PC-9 (cell line): ENCODE measurements at regions not wholly inside any gene's neighbourhood (a gene's known extent, or its start where the extent isn't known, plus 50 kb on each side); places are given as distances from the start of the nearest gene placed in this dataset.

Experiments used
- BruUV-seq: library from RNA; stranded (reverse); fragments of 400-500 nt; replicated peaks from 2 replicates; lab custom pipeline; 2021; lab: Mats Ljungman, UMichigan
- CTCF ChIA-PET: fragments of 300-600 bp; sonication (Branson Sonifier 250); formaldehyde crosslinking; loops from one replicate; lab custom pipeline; 2022; ENCODE audit warnings: antibody characterized with exemption; lab: Charles Lee
- POLR2A ChIA-PET: fragments of 300-600 bp; sonication (Branson Sonifier 250); formaldehyde crosslinking; loops from one replicate; lab custom pipeline; 2022; ENCODE audit warnings: antibody characterized with exemption; ENCODE audit not compliant: unreplicated experiment; lab: Charles Lee
- DNase-seq, 2 experiments: peaks; one replicate each; pipeline versions ENCODE4 v3.0.0 to v3.0.0-alpha.2; 2015 to 2022; ENCODE audit warnings: mixed read lengths in 1 of 2
- H2AFZ ChIP-seq: fragments of 200-600 bp; sonication (generic); 2 replicates; pipeline ENCODE4 v1.8.1; 2017; ENCODE audit warnings: antibody characterized with exemption
- H3F3A ChIP-seq: fragments of 200-600 bp; sonication (generic); 2 replicates; pipeline ENCODE4 v1.8.1; 2017; ENCODE audit warnings: antibody characterized with exemption, mild to moderate bottlenecking, low read depth; ENCODE audit not compliant: insufficient read depth
- H3K27ac ChIP-seq: fragments of 200-600 bp; sonication (generic); 2 replicates; pipeline ENCODE4 v1.6.1; 2016; ENCODE audit warnings: mixed run types
- H3K27me3 ChIP-seq: fragments of 200-600 bp; sonication (generic); 2 replicates; pipeline ENCODE4 v1.6.1; 2016; ENCODE audit warnings: low read depth, mixed run types; ENCODE audit not compliant: insufficient read depth
- H3K36me3 ChIP-seq: fragments of 200-600 bp; sonication (generic); 2 replicates; pipeline ENCODE4 v1.6.1; 2016; ENCODE audit warnings: low read depth, mixed run types
- H3K4me1 ChIP-seq: fragments of 200-600 bp; sonication (generic); replicated peaks from 2 replicates; pipeline ENCODE4 v1.6.1; 2016; ENCODE audit warnings: mixed run types; ENCODE audit not compliant: insufficient read depth
- H3K4me2 ChIP-seq: fragments of 200-600 bp; sonication (generic); 2 replicates; pipeline ENCODE4 v1.6.1; 2017; ENCODE audit warnings: mixed run types
- H3K4me3 ChIP-seq: fragments of 200-600 bp; sonication (generic); 2 replicates; pipeline ENCODE4 v1.6.1; 2016; ENCODE audit warnings: mixed run types
- H3K79me2 ChIP-seq: fragments of 200-600 bp; sonication (generic); 2 replicates; pipeline ENCODE4 v1.6.1; 2017; ENCODE audit warnings: low read depth, mixed run types
- H3K9me2 ChIP-seq: fragments of 200-600 bp; sonication (generic); 2 replicates; pipeline ENCODE4 v1.8.1; 2017; ENCODE audit warnings: mild to moderate bottlenecking; ENCODE audit not compliant: insufficient read depth
- H3K9me3 ChIP-seq: fragments of 200-600 bp; sonication (generic); 2 replicates; pipeline ENCODE4 v1.8.1; 2016; ENCODE audit warnings: low read depth; ENCODE audit not compliant: insufficient read depth
- H4K20me1 ChIP-seq: fragments of 200-600 bp; sonication (generic); 2 replicates; pipeline ENCODE4 v1.8.1; 2017; ENCODE audit not compliant: insufficient read depth
- CTCF ChIP-seq: fragments of 200-600 bp; sonication (generic); conservative IDR thresholded peaks from 2 replicates; pipeline ENCODE4 v1.6.1; 2017; ENCODE audit warnings: mixed run types, antibody characterized with exemption, mild to moderate bottlenecking, moderate library complexity
- EZH2 ChIP-seq: fragments of 200-600 bp; sonication (generic); IDR thresholded peaks from 2 replicates; pipeline ENCODE4 v1.8.0; 2017; ENCODE audit warnings: antibody characterized with exemption, low read depth
- intact Hi-C: fragments of 100-400 bp; cut with micrococcal nuclease; formaldehyde crosslinking; loops from one replicate; pipeline ENCODE4 v1.10.0; 2022; ENCODE audit not compliant: unreplicated experiment

- Histone ChIP-seq H3K36me3 (no peaks in the 10 kb centered on the region), H3K4me2 (no peak overlapping the region), H3K9me3 (no peaks in the 10 kb centered on the region), H3F3A (no peaks in the 10 kb centered on the region), H3K79me2 (no peaks in the 10 kb centered on the region), H3K4me3 (no peak overlapping the region), H2AFZ (no peak overlapping the region), H3K9me2 (no peaks in the 10 kb centered on the region), H3K27me3 (no peaks in the 10 kb centered on the region), H3K4me1 (no peaks in the 10 kb centered on the region), H3K27ac (no peak overlapping the region), H4K20me1 (no peaks in the 10 kb centered on the region; the same call in 1 of the 2 replicates)
- TF ChIP-seq EZH2, result no peak
- no peak for TF ChIP-seq CTCF
- ChIA-PET CTCF (no interaction called here), POLR2A (no interaction called here)
- no TSS peak for BruUV-seq
- DNase-seq, result no peak
- intact Hi-C loops, result no loop called here
Measured at GRCh38 chr6:76220805-76221204, 148.3 kb upstream of the IMPG1 start.

- Histone ChIP-seq H3K27ac (no peak overlapping the region), H3K4me3 (no peak overlapping the region), H3K36me3 (no peaks in the 10 kb centered on the region), H3K27me3 (no peaks in the 10 kb centered on the region), H3K4me1 (no peaks in the 10 kb centered on the region), H3K79me2 (no peaks in the 10 kb centered on the region), H2AFZ (no peak overlapping the region), H4K20me1 (no peaks in the 10 kb centered on the region), H3K4me2 (no peak overlapping the region), H3K9me3 (no peaks in the 10 kb centered on the region), H3F3A (no peaks in the 10 kb centered on the region), H3K9me2 (no peaks in the 10 kb centered on the region)
- intact Hi-C loops, result no loop called here
- CTCF ChIA-PET, result no interaction called here
- DNase-seq, result no peak
- BruUV-seq, result no TSS peak
- POLR2A ChIA-PET, result no interaction called here
- TF ChIP-seq EZH2, result no peak
- TF ChIP-seq CTCF, result no peak
Measured at GRCh38 chr6:76217606-76218005, 145.1 kb upstream of the IMPG1 start.

- no peaks in the 10 kb centered on the region for H3K9me2 ChIP-seq
- H2AFZ ChIP-seq, result no peak overlapping the region
- no peak overlapping the region for H3K27ac ChIP-seq
- H3K27me3 ChIP-seq, result no peaks in the 10 kb centered on the region
- H3K9me3 ChIP-seq, result no peaks in the 10 kb centered on the region
- H3F3A ChIP-seq, result no peaks in the 10 kb centered on the region
- no peaks in the 10 kb centered on the region for H3K36me3 ChIP-seq
- POLR2A ChIA-PET, result no interaction called here
- H4K20me1 ChIP-seq, result no peaks in the 10 kb centered on the region
- intact Hi-C loops, result no loop called here
- no peak overlapping the region for H3K4me2 ChIP-seq
- no peaks in the 10 kb centered on the region for H3K4me1 ChIP-seq
- CTCF ChIA-PET, result no interaction called here
- no peaks in the 10 kb centered on the region for H3K79me2 ChIP-seq
- no TSS peak for BruUV-seq
- DNase-seq, result no peak
- no peak overlapping the region for H3K4me3 ChIP-seq
- no peak for TF ChIP-seq CTCF
Measured at GRCh38 chr6:76214546-76214945, 142.1 kb upstream of the IMPG1 start.
